22Rv1 (cell line): ENCODE measurements at regions not wholly inside any gene's neighbourhood (a gene's known extent, or its start where the extent isn't known, plus 50 kb on each side); places are given as distances from the start of the nearest gene placed in this dataset.

Source experiments
- H3K27ac ChIP-seq: fragments of 450-650 bp; 2 replicates; pipeline ENCODE4 v1.5.1; 2017
- ZFX ChIP-seq: fragments of 450-650 bp; IDR thresholded peaks from 2 replicates; pipeline ENCODE4 v1.6.1; 2017; ENCODE audit warnings: antibody characterized with exemption, borderline replicate concordance
- TF ChIP-seq, protein P1 (sequence below): fragments of 450-650 bp; IDR thresholded peaks from 2 replicates; pipeline ENCODE4 v1.5.1; 2017; ENCODE audit warnings: mild to moderate bottlenecking

DNA sequence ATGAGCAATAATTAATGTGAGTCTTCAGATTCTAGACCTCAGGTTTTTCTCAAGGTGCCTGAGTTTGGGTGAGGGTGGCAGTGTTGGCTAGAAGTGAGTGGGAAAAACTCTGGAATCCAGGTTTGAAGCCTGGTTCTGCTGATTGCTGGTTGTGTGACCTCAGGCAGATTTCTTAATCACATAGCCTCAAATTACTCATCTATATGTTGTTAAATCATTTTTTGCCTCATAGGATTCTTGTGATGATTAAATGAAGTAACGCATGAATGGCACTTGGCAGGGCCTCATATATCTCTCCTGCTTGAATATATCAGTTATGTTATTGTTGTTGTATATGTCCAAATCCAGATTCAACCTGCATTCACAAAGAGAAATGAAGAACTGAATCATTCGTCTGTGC, 60.5 kb downstream of the NR2F2 start:
- TF ChIP-seq ZFX, result no peak
- TF ChIP-seq, protein P1, sequence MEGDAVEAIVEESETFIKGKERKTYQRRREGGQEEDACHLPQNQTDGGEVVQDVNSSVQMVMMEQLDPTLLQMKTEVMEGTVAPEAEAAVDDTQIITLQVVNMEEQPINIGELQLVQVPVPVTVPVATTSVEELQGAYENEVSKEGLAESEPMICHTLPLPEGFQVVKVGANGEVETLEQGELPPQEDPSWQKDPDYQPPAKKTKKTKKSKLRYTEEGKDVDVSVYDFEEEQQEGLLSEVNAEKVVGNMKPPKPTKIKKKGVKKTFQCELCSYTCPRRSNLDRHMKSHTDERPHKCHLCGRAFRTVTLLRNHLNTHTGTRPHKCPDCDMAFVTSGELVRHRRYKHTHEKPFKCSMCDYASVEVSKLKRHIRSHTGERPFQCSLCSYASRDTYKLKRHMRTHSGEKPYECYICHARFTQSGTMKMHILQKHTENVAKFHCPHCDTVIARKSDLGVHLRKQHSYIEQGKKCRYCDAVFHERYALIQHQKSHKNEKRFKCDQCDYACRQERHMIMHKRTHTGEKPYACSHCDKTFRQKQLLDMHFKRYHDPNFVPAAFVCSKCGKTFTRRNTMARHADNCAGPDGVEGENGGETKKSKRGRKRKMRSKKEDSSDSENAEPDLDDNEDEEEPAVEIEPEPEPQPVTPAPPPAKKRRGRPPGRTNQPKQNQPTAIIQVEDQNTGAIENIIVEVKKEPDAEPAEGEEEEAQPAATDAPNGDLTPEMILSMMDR, result no peak
- no peak overlapping the region for H3K27ac ChIP-seq

DNA sequence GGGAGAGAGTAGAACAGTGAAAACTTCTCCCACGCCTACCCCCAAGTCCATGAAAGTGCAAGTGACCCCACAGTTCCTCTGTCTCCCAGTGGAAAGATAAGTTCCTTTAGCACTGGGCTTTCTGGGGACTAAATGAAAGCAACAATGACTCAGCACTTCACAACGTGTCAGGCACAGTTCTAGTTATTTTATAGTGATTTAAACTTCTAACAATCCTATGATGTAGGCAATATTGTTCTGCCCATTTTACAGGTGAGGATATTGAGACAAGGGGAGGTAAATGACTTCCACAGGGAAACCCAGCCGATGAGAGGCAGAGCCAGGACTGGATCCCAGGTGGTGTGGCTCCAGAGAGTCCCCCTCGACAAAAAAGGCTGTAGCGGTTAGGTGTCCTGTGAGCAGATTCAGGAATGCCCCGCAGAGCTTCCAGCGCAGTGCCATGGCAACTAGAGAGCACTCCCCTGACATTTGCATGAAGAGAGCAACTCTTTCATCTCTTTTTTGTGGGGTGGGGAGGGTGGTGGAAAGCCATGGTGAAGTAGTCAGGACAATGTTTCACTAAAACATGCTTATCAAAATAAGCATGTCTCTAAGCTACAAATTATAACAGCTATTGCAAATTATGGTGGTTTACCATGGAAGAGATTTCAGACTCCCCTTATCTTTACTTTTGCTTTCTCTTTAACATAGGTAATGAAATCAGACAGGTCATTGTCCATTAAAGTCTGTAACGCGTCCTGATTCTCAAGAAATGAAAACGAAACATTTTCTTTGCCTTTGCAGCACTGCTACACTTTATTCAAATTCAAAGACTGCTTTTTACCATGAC, 62.1 kb downstream of the NR2F2 start:
- H3K27ac ChIP-seq, result no peak overlapping the region
- TF ChIP-seq, protein P1, result no peak
- TF ChIP-seq ZFX, result no peak

DNA sequence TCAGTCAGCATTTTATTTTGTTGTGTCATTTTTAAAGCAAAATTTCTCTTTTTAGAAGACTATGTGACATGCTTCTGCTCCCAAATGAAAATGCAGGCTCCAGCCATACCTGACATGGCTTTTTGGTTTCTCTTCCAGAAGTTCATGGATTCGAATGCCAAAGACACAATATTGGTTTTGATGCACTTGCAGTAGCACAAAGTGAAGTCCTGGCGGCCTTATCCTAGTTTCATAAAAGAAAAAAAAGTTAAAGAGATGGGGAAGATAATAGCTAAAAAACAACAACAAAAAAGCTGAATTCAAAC, 62.7 kb downstream of the NR2F2 start:
- TF ChIP-seq ZFX, result no peak
- TF ChIP-seq, protein P1, result no peak
- no peak overlapping the region for H3K27ac ChIP-seq

DNA sequence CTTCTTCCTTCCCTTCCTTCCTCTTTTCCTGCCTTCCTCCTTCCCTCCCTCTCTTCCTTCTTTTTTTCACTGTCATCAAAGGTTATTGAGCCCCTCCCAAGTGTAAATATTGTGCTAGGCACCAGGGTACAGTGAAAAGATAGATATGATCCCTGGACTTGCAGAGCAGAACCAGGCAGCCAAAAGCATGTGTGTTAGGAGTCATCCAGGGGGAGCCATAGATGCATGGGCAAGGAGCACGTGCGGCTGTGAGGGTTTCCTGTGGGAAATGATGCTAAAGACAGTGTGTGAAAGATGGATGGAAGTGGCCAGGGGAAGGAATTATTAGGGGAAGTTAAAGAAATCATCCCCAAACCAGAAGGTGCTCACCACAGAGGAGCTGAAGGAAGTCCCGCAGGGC, 65.2 kb downstream of the NR2F2 start:
- no peak overlapping the region for H3K27ac ChIP-seq
- no peak for TF ChIP-seq ZFX
- TF ChIP-seq, protein P1, result no peak

DNA sequence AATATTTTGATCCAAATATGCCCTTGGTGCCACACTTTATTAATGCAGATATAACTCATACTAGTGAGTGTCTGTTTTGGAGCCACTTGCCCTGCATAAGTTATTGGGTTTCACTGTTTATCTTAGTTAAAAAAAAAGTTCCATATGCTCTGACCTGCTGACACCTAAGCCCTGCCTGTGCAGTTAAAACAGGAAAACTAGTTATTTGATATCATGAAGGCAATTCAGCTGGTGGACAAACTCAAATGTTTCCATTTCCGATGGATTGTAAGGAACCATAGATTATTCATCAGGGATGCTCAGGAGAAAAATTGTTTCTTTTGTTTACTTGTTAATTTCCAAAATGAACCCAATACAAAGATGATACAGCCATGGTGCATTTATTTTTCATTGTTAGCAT, 68.3 kb downstream of the NR2F2 start:
- TF ChIP-seq, protein P1, result no peak
- no peak for TF ChIP-seq ZFX
- no peak overlapping the region for H3K27ac ChIP-seq

DNA sequence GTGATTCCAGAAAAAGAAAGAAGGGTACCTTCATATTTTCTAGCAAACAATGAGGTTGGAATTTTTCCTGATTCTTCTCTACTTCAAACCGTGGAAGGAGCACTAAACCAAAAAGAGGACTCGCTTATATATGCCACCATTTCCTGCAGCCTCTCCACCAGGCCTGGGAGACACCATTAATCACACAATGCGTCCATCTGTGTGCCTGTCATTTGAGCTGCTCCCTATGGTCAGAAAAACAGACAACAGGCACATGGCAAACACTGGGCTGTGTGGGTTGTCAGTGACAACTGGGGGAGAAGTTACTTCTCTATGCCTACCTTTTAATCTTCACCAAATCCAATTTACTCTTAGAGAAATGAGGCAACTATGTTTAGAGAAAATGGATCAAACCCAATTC, 71.9 kb downstream of the NR2F2 start:
- no peak for TF ChIP-seq ZFX
- TF ChIP-seq, protein P1, result no peak

DNA sequence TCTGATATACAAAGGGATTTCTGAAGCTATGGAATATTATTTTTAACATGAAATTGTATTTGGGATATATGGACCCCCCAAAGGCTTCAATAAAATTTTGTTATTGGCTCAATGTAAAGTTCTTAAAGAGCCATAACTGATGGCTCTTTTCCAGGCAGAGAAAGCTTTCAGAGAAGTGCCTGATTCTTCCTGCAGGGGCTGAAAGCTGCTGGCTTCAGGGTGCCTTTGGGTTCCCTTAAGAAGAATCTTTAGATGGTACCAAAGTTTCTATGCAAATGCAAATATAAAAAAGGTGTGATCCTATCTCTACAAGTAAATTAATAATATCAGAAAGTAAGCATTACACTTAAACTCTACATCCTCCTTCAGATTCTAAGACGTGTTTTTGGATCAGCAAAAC, 72.6 kb downstream of the NR2F2 start:
- no peak overlapping the region for H3K27ac ChIP-seq
- no peak for TF ChIP-seq ZFX
- TF ChIP-seq, protein P1, result no peak

More for the DNA sequence above, 71.9 kb downstream of the NR2F2 start:
- H3K27ac ChIP-seq, result no peak overlapping the region
